Forelimb muscle (tissue), 1 donor: ENCODE measurements at regions not wholly inside any gene's neighbourhood (a gene's known extent, or its start where the extent isn't known, plus 50 kb on each side); places are given as distances from the start of the nearest gene placed in this dataset.

Source experiments
- DNase-seq: peaks from one replicate; pipeline ENCODE4 v3.0.0-alpha.2; 2013; ENCODE audit warnings: low read depth

- no peak for DNase-seq
Observed at GRCh38 chr5:10173716-10174115, 76.0 kb downstream of the ATPSCKMT start.

GRCh38 chr5:10172247-10172646 is 77.4 kb downstream of the ATPSCKMT start:
- DNase-seq: no peak

- DNase-seq: no peak
Observed at GRCh38 chr5:10169359-10169758, 80.3 kb downstream of the ATPSCKMT start.

GRCh38 chr5:10168254-10168653 is 81.4 kb downstream of the ATPSCKMT start:
- no peak for DNase-seq

- DNase-seq: no peak
Observed at GRCh38 chr5:10167806-10168205, 81.9 kb downstream of the ATPSCKMT start.

GRCh38 chr5:10166392-10166791 is 83.3 kb downstream of the ATPSCKMT start:
- no peak for DNase-seq

- DNase-seq: no peak
Observed at GRCh38 chr5:10162468-10162867, 87.2 kb downstream of the ATPSCKMT start.

GRCh38 chr5:10161778-10162177 is 87.9 kb downstream of the ATPSCKMT start:
- no peak for DNase-seq

GRCh38 chr5:10160241-10160640 is 89.4 kb downstream of the ATPSCKMT start:
- no peak for DNase-seq

GRCh38 chr5:10158886-10159285 is 90.8 kb downstream of the ATPSCKMT start:
- no peak for DNase-seq

- no peak for DNase-seq
Observed at GRCh38 chr5:10157085-10157669, 92.5 kb downstream of the ATPSCKMT start.

- no peak for DNase-seq
Observed at GRCh38 chr5:10155897-10156667, 93.6 kb downstream of the ATPSCKMT start.

GRCh38 chr5:10153808-10154537 is 95.7 kb downstream of the ATPSCKMT start:
- no peak for DNase-seq

- DNase-seq: no peak
Observed at GRCh38 chr5:10153394-10153793, 96.3 kb downstream of the ATPSCKMT start.

- DNase-seq: no peak
Observed at GRCh38 chr5:10151656-10152055, 98.0 kb downstream of the ATPSCKMT start.

- no peak for DNase-seq
Observed at GRCh38 chr5:10149911-10150310, 99.8 kb downstream of the ATPSCKMT start.

- no peak for DNase-seq
Observed at GRCh38 chr5:10145923-10146401, 103.7 kb downstream of the ATPSCKMT start.

GRCh38 chr5:10144040-10144439 is 105.6 kb downstream of the ATPSCKMT start:
- DNase-seq: no peak

- no peak for DNase-seq
Observed at GRCh38 chr5:10140195-10140973, 109.3 kb downstream of the ATPSCKMT start.

GRCh38 chr5:10138395-10139057 is 111.2 kb downstream of the ATPSCKMT start:
- no peak for DNase-seq

GRCh38 chr5:10133830-10134229 is 115.9 kb downstream of the ATPSCKMT start:
- DNase-seq: no peak
